ENCODE measurements at regions not wholly inside any gene's neighbourhood (a gene's known extent, or its start where the extent isn't known, plus 50 kb on each side); places are given as distances from the start of the nearest gene placed in this dataset.

- no peak for DNase-seq
Measured at GRCh38 chr14:34237677-34238076, 224.4 kb downstream of the SPTSSA start.

DNA sequence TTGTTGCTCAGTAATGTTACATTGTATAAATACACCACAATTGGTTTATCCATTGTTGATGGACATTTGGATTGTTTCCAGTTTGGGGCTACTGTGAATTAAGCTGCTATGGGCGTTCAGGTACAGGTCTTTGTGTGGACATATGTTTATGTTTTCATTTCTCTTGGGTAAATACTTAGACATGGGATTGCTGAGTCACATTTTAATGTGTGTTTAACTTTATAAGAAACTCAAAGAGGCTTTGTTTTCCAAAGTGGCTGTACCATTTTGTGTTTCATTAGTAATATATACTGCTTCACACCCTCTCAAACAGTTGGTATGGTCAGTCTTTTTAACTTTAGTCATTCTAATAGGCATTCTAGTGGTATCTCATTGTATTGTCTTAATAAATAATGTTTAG, 225.0 kb downstream of the SPTSSA start:
- DNase-seq = no peak

DNA sequence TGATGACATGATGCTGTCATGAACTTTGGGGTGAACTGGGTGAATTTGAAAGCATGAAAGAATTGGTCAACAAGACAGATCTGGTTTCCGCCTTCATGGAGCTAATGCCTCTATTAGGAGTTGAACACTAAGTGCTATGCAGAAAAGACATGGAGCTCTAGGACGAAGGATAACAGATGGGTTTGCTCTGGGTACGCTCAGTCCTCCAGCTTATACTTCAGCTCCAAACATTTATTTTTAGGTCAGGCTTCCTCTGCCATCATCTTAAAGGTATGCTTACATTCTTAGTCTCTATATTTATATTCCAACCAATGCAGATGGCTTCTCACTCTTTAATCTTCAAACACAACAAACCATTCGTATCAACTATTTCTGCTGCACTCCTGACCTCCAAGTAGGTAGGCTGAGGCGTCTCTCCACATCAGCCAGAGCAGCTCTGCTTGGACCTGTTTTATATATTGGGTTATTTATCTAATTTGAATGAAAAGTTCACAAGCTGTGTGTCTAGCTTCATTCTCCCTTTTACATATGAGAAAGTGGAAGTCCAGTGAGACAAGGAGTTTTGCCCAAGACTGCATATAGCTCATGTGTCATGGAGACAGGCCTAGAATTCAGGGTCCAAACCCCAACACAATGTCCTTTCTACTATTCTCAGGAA, 226.3 kb downstream of the SPTSSA start:
- DNase-seq = no peak

GRCh38 chr14:34234258-34234657, 227.8 kb downstream of the SPTSSA start:
- no peak for DNase-seq

GRCh38 chr14:34233619-34234018, 228.4 kb downstream of the SPTSSA start:
- DNase-seq = no peak

DNA sequence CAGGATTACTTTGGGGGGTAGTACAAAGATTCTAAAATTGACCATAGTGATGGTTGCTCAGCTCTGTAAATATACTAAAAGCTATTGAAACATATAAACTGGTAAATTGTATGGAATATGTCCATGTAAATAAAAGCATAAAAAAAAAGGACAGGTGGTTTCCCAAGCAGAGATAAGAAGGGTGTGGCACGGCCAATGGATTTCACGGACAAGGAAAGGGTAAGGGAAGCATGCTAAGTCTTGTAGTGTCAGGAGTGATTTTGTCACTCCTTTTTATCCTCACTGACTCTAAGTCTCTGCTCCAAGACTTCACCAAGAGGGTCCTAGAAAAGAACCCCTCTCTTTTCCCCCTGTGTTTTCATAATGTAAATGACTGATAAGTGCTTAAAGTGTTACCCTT, 229.2 kb downstream of the SPTSSA start:
- no peak for DNase-seq

DNA sequence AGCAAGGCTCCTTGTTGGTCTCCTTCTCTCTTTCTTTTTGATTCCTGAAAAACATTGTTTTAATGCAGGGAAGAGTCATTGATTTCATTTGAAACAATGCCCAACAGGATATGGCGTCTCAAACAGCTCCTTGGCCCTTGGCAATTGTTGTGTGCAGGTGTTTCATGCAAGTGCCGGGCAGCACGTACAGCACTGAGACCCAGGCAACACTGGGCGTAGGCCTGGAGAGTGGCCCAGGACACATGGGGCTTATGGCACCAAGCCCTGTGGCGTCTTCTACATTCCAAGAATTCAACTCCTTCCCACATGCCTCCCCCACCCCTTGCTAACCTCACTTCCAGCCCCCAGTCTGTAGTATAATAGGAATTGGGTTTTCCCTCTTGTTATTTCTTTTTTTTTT, 230.4 kb downstream of the SPTSSA start:
- no peak for DNase-seq

GRCh38 chr14:34229140-34229539, 232.9 kb downstream of the SPTSSA start:
- DNase-seq = no peak

DNA sequence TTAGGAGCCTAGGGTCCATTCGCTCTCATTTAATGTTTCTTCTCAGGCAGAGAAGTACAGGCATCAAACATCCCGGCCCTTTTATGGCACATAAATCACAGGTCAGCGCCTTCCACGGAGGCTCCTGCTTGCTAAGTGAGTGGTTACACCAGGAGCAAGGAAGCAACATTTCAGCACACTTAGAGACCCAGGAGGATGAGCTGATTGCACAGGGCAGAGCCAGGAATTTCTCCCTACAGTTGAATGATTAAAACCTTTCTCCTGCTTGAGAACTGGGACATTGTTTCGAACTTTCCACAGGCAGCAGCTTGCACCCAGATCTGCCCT, 233.4 kb downstream of the SPTSSA start:
- DNase-seq = no peak

- peak; percentile 40 for DNase-seq
Measured at GRCh38 chr14:34227834-34228649, 234.0 kb downstream of the SPTSSA start.

GRCh38 chr14:34224221-34224620, 237.8 kb downstream of the SPTSSA start:
- no peak for DNase-seq

DNA sequence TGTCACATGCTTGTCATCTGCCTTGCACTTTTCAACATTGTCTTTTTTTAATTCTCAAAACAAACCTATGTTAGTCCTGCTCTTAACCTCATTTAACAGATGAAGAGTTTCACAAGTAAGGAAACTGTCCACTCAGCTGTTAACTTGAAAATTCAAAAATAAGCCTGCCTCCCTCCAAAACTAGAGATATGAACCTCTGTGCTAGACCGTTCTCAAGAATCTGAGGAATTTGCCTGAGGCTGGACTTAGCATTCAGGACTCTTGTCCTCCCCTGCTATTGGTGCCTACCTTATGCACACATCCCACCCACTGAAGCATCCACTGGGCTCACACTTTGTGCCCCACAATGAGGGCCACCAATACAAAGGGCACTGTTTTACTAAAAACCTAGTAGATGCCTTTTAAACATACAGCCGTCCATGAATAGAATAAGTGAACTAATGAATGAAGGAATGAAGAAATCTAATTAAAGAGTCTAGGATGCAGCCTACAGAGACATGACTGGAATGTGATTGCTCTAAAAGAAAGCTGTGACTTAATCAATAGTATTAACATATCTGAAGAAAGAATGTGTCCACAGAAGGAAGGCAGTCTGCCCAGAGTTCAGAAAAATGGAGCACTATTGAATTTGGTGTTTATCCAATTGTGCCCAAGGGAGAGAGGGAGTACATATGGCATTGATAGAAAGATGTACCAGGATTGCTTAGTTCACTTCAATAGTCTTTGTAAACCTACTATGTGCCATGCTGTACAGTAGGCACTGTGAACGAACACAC, 238.5 kb downstream of the SPTSSA start:
- no peak for DNase-seq

- no peak for DNase-seq
Measured at GRCh38 chr14:34222867-34223266, 239.2 kb downstream of the SPTSSA start.

- DNase-seq = no peak
Measured at GRCh38 chr14:34222122-34222521, 239.9 kb downstream of the SPTSSA start.

GRCh38 chr14:34220921-34221320, 241.1 kb downstream of the SPTSSA start:
- peak; percentile 1 for DNase-seq

- no peak for DNase-seq
Measured at GRCh38 chr14:34220378-34220706, 241.7 kb downstream of the SPTSSA start.

DNA sequence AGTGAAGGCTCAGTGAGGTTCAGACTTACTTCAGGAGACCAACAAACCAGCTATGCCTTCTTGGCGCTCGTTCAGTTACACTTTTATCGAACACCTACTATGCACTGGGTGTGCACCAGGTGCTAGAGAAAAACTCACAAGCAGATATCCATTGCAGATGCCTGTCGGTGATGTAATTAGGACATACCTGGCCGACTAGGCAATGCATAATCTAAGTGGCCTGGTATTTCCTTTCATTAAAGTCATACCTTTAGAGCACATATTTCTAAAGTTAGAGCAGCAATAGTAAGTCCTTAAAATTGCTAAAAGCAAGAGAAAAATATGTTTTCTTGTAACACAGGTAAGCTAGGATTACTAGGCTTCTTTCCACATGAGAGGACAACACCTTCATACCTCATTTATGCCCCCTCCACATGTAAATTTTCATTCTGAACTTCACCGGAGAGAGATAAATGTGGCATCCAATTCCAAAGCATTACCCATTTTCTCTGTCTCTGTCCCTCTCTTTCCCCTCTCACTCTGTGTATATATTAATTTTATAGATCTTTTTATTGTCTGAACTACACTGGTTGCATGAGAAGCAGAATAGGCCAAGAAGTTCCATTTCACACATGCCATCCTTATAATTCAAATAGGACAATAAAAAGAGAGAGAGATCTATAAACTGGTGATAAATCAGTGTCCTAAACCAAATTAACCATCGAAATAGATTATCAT, 242.2 kb downstream of the SPTSSA start:
- no peak for DNase-seq

DNA sequence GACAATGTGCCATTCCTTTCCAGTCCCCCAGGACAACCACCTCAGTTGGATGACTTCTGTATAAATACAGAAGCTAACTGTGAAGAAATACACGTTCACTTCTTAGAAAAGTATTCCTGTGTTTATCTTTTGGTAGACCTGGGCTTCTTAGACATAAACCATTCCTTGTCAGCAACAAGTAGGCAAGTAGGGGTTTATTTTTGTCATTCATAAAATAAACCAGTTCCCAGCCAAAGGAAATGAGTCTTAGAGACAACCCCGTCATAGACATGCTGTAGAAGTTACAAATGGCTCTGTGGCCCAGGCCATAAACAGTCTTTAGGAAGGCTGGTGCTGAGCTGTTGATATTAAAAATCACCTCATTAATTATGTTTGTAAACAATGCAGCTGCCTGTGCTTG, 243.2 kb downstream of the SPTSSA start:
- no peak for DNase-seq

DNA sequence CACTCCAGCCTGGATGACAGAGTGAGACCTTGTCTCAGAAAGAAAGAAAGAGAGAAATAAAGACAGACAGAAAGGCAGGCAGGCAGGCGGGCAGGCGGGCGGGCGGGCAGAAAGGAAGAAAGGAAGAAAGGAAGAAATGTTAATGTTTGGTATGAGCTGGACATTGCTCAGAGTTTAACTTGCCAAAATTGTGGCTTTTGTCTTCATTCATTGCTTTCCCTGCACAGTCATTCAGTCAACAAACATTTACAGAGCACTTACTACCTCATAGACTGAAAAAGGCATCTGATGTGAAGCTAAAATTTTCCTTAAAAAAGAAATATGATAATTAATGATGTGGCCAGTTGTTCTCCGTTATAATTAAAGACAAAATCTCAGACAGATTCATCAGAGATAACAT, 247.1 kb downstream of the SPTSSA start:
- DNase-seq = no peak

DNA sequence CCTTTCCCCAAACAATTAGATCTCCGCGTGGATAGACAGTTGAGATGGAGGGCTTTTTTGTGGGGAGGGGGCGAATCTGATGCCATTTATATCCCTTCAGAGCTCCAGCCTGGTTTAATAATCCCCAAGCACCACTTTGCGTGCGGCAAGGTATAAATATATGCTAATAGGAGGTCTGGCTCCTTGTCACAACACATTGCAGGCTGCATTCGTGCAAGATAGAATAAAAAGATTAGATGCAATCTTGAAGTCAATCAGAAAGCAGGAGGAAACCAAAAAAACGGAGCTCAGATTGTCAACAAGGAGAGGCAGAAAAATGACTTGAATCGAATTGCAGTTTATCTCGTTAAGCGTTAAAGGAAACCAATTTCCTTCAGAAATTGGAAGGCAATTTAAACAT, 248.7 kb downstream of the SPTSSA start:
- no peak for DNase-seq

GRCh38 chr14:34212172-34212929, 249.7 kb downstream of the SPTSSA start:
- no peak for DNase-seq

GRCh38 chr14:34211732-34212131, 250.3 kb downstream of the SPTSSA start:
- DNase-seq = no peak

DNA sequence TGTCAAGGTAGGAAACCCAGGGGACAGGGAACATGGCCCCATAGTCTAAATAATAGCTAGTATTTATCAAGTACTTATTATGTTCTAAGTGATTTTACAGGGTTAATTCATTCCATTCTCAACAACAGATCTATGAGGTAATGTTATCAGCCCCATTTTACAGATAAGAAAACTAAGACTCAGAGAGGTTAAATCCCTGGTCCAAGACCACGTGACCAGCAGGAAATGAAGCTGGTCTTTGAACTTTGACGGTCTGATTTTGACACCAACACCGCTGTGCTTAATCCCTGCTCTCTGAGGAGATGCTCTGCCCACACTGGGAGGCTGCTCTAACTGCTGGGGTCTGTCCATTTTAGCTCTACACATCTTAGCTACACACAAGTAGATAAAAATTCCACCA, 253.5 kb downstream of the SPTSSA start:
- no peak for DNase-seq
